ENCODE measurements at regions not wholly inside any gene's neighbourhood (a gene's known extent, or its start where the extent isn't known, plus 50 kb on each side); places are given as distances from the start of the nearest gene placed in this dataset.

GRCh38 chr15:62824111-62825015 is 218.2 kb upstream of the TPM1 start:
- H3K9ac ChIP-seq (ENCODE audit: low read depth, low read length), result no peak overlapping the region
- H3K9me3 ChIP-seq (ENCODE audit: insufficient read depth, low read depth, low read length), result no peaks in the 10 kb centered on the region
- no peaks in the 10 kb centered on the region for H3K4me1 ChIP-seq (ENCODE audit: insufficient read depth, low read length)
- H3K27me3 ChIP-seq (ENCODE audit: insufficient read depth, low read length), result no peaks in the 10 kb centered on the region
- no peak overlapping the region for H3K27ac ChIP-seq (ENCODE audit: low read length)
- no peak overlapping the region for H3K4me3 ChIP-seq (ENCODE audit: low read length)
- H3K36me3 ChIP-seq (ENCODE audit: insufficient read depth, low read depth, low read length), result no peaks in the 10 kb centered on the region

GRCh38 chr15:62825191-62825590 is 217.4 kb upstream of the TPM1 start:
- no peak overlapping the region for H3K27ac ChIP-seq (ENCODE audit: low read length)
- H3K4me3 ChIP-seq (ENCODE audit: low read length), result no peak overlapping the region

GRCh38 chr15:62826561-62826960 is 216.0 kb upstream of the TPM1 start:
- Histone ChIP-seq H3K9ac (ENCODE audit: low read depth, low read length) (no peak overlapping the region), H3K27me3 (ENCODE audit: insufficient read depth, low read length) (no peaks in the 10 kb centered on the region), H3K9me3 (ENCODE audit: insufficient read depth, low read depth, low read length) (no peaks in the 10 kb centered on the region), H3K4me1 (ENCODE audit: insufficient read depth, low read length) (no peaks in the 10 kb centered on the region), H3K36me3 (ENCODE audit: insufficient read depth, low read depth, low read length) (no peaks in the 10 kb centered on the region), H3K27ac (ENCODE audit: low read length) (no peak overlapping the region), H3K4me3 (ENCODE audit: low read length) (no peak overlapping the region)

More at GRCh38 chr15:62825191-62825590, 217.4 kb upstream of the TPM1 start:
- Histone ChIP-seq H3K9ac (ENCODE audit: low read depth, low read length) (no peak overlapping the region), H3K9me3 (ENCODE audit: insufficient read depth, low read depth, low read length) (no peaks in the 10 kb centered on the region), H3K4me1 (ENCODE audit: insufficient read depth, low read length) (no peaks in the 10 kb centered on the region), H3K27me3 (ENCODE audit: insufficient read depth, low read length) (no peaks in the 10 kb centered on the region), H3K36me3 (ENCODE audit: insufficient read depth, low read depth, low read length) (no peaks in the 10 kb centered on the region)

- H3K4me3 ChIP-seq (ENCODE audit: low read length), result no peak overlapping the region
- H3K36me3 ChIP-seq (ENCODE audit: insufficient read depth, low read depth, low read length), result no peaks in the 10 kb centered on the region
- H3K4me1 ChIP-seq (ENCODE audit: insufficient read depth, low read length), result peaks cover 2% of the 10 kb centered on the region; the same call in 1 of the 2 replicates
- no peak overlapping the region for H3K9ac ChIP-seq (ENCODE audit: low read depth, low read length)
- H3K9me3 ChIP-seq (ENCODE audit: insufficient read depth, low read depth, low read length), result no peaks in the 10 kb centered on the region
- H3K27me3 ChIP-seq (ENCODE audit: insufficient read depth, low read length), result no peaks in the 10 kb centered on the region
- H3K27ac ChIP-seq (ENCODE audit: low read length), result no peak overlapping the region
Observed at GRCh38 chr15:62828364-62828763, 214.2 kb upstream of the TPM1 start.

GRCh38 chr15:62832231-62832630 is 210.3 kb upstream of the TPM1 start:
- no peaks in the 10 kb centered on the region for H3K27me3 ChIP-seq (ENCODE audit: insufficient read depth, low read length)
- H3K9me3 ChIP-seq (ENCODE audit: insufficient read depth, low read depth, low read length), result no peaks in the 10 kb centered on the region
- H3K36me3 ChIP-seq (ENCODE audit: insufficient read depth, low read depth, low read length), result peaks cover 8% of the 10 kb centered on the region
- no peak overlapping the region for H3K4me3 ChIP-seq (ENCODE audit: low read length)
- no peak overlapping the region for H3K9ac ChIP-seq (ENCODE audit: low read depth, low read length)
- H3K27ac ChIP-seq (ENCODE audit: low read length), result no peak overlapping the region
- H3K4me1 ChIP-seq (ENCODE audit: insufficient read depth, low read length), result peaks cover 5% of the 10 kb centered on the region; the same call in 1 of the 2 replicates

GRCh38 chr15:62833646-62834045 is 208.9 kb upstream of the TPM1 start:
- H3K36me3 ChIP-seq (ENCODE audit: insufficient read depth, low read depth, low read length), result peaks cover 9% of the 10 kb centered on the region
- no peaks in the 10 kb centered on the region for H3K9me3 ChIP-seq (ENCODE audit: insufficient read depth, low read depth, low read length)
- H3K9ac ChIP-seq (ENCODE audit: low read depth, low read length), result no peak overlapping the region
- peaks cover 5% of the 10 kb centered on the region; the same call in 1 of the 2 replicates for H3K4me1 ChIP-seq (ENCODE audit: insufficient read depth, low read length)
- H3K27me3 ChIP-seq (ENCODE audit: insufficient read depth, low read length), result no peaks in the 10 kb centered on the region
- no peak overlapping the region for H3K27ac ChIP-seq (ENCODE audit: low read length)
- no peak overlapping the region for H3K4me3 ChIP-seq (ENCODE audit: low read length)

- peaks cover 5% of the 10 kb centered on the region; the same call in 1 of the 2 replicates for H3K4me1 ChIP-seq (ENCODE audit: insufficient read depth, low read length)
- H3K36me3 ChIP-seq (ENCODE audit: insufficient read depth, low read depth, low read length), result peaks cover 15% of the 10 kb centered on the region
- H3K27me3 ChIP-seq (ENCODE audit: insufficient read depth, low read length), result no peaks in the 10 kb centered on the region
Observed at GRCh38 chr15:62834686-62835329, 207.7 kb upstream of the TPM1 start.

GRCh38 chr15:62835351-62835750 is 207.2 kb upstream of the TPM1 start:
- no peak overlapping the region for H3K9ac ChIP-seq (ENCODE audit: low read depth, low read length)
- H3K27ac ChIP-seq (ENCODE audit: low read length), result no peak overlapping the region
- H3K27me3 ChIP-seq (ENCODE audit: insufficient read depth, low read length), result no peaks in the 10 kb centered on the region
- peaks cover 16% of the 10 kb centered on the region for H3K36me3 ChIP-seq (ENCODE audit: insufficient read depth, low read depth, low read length)
- H3K4me1 ChIP-seq (ENCODE audit: insufficient read depth, low read length), result peaks cover 5% of the 10 kb centered on the region; the same call in 1 of the 2 replicates
- H3K9me3 ChIP-seq (ENCODE audit: insufficient read depth, low read depth, low read length), result no peaks in the 10 kb centered on the region
- H3K4me3 ChIP-seq (ENCODE audit: low read length), result no peak overlapping the region

More at GRCh38 chr15:62834686-62835329, 207.7 kb upstream of the TPM1 start:
- Histone ChIP-seq H3K27ac (ENCODE audit: low read length) (no peak overlapping the region), H3K4me3 (ENCODE audit: low read length) (no peak overlapping the region), H3K9ac (ENCODE audit: low read depth, low read length) (no peak overlapping the region), H3K9me3 (ENCODE audit: insufficient read depth, low read depth, low read length) (no peaks in the 10 kb centered on the region)

GRCh38 chr15:62835762-62836161 is 206.8 kb upstream of the TPM1 start:
- Histone ChIP-seq H3K27me3 (ENCODE audit: insufficient read depth, low read length) (no peaks in the 10 kb centered on the region), H3K9me3 (ENCODE audit: insufficient read depth, low read depth, low read length) (no peaks in the 10 kb centered on the region), H3K36me3 (ENCODE audit: insufficient read depth, low read depth, low read length) (peaks cover 20% of the 10 kb centered on the region)

GRCh38 chr15:62840526-62841268 is 201.8 kb upstream of the TPM1 start:
- Histone ChIP-seq H3K36me3 (ENCODE audit: insufficient read depth, low read depth, low read length) (peaks cover 12% of the 10 kb centered on the region; the same call in 1 of the 2 replicates), H3K27me3 (ENCODE audit: insufficient read depth, low read length) (no peaks in the 10 kb centered on the region), H3K4me1 (ENCODE audit: insufficient read depth, low read length) (peaks cover 3% of the 10 kb centered on the region; the same call in 1 of the 2 replicates), H3K9ac (ENCODE audit: low read depth, low read length) (no peak overlapping the region), H3K4me3 (ENCODE audit: low read length) (no peak overlapping the region), H3K27ac (ENCODE audit: low read length) (no peak overlapping the region), H3K9me3 (ENCODE audit: insufficient read depth, low read depth, low read length) (no peaks in the 10 kb centered on the region)

More at GRCh38 chr15:62835762-62836161, 206.8 kb upstream of the TPM1 start:
- Histone ChIP-seq H3K4me3 (ENCODE audit: low read length) (no peak overlapping the region), H3K27ac (ENCODE audit: low read length) (no peak overlapping the region), H3K4me1 (ENCODE audit: insufficient read depth, low read length) (peaks cover 5% of the 10 kb centered on the region; the same call in 1 of the 2 replicates), H3K9ac (ENCODE audit: low read depth, low read length) (no peak overlapping the region)

- H3K9ac ChIP-seq (ENCODE audit: low read depth, low read length), result no peak overlapping the region
- H3K27ac ChIP-seq (ENCODE audit: low read length), result no peak overlapping the region
- H3K9me3 ChIP-seq (ENCODE audit: insufficient read depth, low read depth, low read length), result no peaks in the 10 kb centered on the region
- no peak overlapping the region for H3K4me3 ChIP-seq (ENCODE audit: low read length)
- H3K27me3 ChIP-seq (ENCODE audit: insufficient read depth, low read length), result no peaks in the 10 kb centered on the region
- peaks cover 3% of the 10 kb centered on the region; the same call in 1 of the 2 replicates for H3K4me1 ChIP-seq (ENCODE audit: insufficient read depth, low read length)
- peaks cover 12% of the 10 kb centered on the region; the same call in 1 of the 2 replicates for H3K36me3 ChIP-seq (ENCODE audit: insufficient read depth, low read depth, low read length)
Observed at GRCh38 chr15:62841269-62841628, 201.3 kb upstream of the TPM1 start.

All from iPS-20b (cell line).